Nephron progenitor cell (in vitro differentiated cells): ENCODE measurements at regions not wholly inside any gene's neighbourhood (a gene's known extent, or its start where the extent isn't known, plus 50 kb on each side); places are given as distances from the start of the nearest gene placed in this dataset.

Experiments
- DNase-seq: peaks from one replicate; pipeline ENCODE4 v3.0.0; 2021
- H3K27ac Mint-ChIP-seq: 2 replicates; pipeline ENCODE4 v1.8.0; 2021; ENCODE audit warnings: mild to moderate bottlenecking, moderate library complexity, mixed read lengths
- H3K27me3 Mint-ChIP-seq: 2 replicates; pipeline ENCODE4 v1.8.0; 2021; ENCODE audit warnings: mild to moderate bottlenecking, low read depth, mixed read lengths; ENCODE audit not compliant: poor library complexity
- H3K36me3 Mint-ChIP-seq: 2 replicates; pipeline ENCODE4 v1.8.0; 2021; ENCODE audit warnings: low read depth, mixed read lengths
- H3K4me1 Mint-ChIP-seq: 2 replicates; pipeline ENCODE4 v1.8.0; 2021; ENCODE audit warnings: mixed read lengths
- H3K4me3 Mint-ChIP-seq: 2 replicates; pipeline ENCODE4 v1.8.0; 2021; ENCODE audit warnings: mild to moderate bottlenecking, moderate library complexity, mixed read lengths
- H3K9me3 Mint-ChIP-seq: 2 replicates; pipeline ENCODE4 v1.8.0; 2021; ENCODE audit warnings: mild to moderate bottlenecking, moderate library complexity, mixed read lengths
- TF ChIP-seq, protein P1 (sequence below): fragments of 200-600 bp; sonication (generic); IDR thresholded peaks from 2 replicates; pipeline ENCODE4 v1.5.0; 2021; ENCODE audit warnings: antibody characterized with exemption

DNA sequence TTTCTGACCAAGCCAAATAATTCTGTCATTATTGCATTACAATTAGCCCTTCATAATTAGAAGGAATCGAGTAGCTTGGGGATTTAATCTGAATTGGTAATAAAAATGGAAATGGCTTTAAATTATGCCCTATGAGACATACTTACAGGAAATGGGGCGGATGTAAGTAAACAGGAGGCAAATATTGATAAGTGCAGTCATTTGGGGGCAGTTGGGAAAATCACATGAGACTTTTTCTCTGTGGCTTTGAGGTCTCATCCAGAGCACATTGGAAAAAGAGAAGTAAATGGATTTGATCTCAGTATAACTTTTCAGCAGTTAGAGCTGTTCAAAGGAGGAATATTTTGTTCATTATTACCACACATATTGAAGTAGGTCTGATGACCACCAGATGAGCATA is 307.8 kb upstream of the POM121L12 start:
- no peaks in the 10 kb centered on the region for H3K27me3 Mint-ChIP-seq
- H3K4me1 Mint-ChIP-seq = no peaks in the 10 kb centered on the region
- H3K27ac Mint-ChIP-seq = no peak overlapping the region
- TF ChIP-seq, protein P1, sequence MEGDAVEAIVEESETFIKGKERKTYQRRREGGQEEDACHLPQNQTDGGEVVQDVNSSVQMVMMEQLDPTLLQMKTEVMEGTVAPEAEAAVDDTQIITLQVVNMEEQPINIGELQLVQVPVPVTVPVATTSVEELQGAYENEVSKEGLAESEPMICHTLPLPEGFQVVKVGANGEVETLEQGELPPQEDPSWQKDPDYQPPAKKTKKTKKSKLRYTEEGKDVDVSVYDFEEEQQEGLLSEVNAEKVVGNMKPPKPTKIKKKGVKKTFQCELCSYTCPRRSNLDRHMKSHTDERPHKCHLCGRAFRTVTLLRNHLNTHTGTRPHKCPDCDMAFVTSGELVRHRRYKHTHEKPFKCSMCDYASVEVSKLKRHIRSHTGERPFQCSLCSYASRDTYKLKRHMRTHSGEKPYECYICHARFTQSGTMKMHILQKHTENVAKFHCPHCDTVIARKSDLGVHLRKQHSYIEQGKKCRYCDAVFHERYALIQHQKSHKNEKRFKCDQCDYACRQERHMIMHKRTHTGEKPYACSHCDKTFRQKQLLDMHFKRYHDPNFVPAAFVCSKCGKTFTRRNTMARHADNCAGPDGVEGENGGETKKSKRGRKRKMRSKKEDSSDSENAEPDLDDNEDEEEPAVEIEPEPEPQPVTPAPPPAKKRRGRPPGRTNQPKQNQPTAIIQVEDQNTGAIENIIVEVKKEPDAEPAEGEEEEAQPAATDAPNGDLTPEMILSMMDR = no peak
- H3K36me3 Mint-ChIP-seq = no peaks in the 10 kb centered on the region
- H3K9me3 Mint-ChIP-seq = no peaks in the 10 kb centered on the region
- DNase-seq = no peak
- no peak overlapping the region for H3K4me3 Mint-ChIP-seq

DNA sequence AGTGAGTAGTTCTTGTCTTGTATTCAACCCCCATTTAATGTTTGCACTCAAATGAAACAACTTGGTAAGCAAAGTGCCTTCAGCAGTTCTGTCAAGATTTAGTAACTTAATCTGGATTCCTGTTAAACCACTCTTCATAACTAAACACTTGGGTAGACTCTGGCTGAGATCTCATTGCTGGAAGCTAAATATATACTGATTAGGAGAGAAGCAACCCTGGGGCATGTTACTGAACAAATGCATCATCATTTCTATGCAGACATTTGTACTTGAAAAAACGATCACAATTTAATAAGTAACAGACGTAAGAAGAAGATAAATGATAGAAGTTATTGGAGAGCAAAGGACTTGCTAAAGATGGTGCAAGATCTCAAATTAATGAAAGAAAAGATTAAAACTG is 308.4 kb upstream of the POM121L12 start:
- no peaks in the 10 kb centered on the region for H3K4me1 Mint-ChIP-seq
- TF ChIP-seq, protein P1 = no peak
- DNase-seq = no peak
- H3K9me3 Mint-ChIP-seq = no peaks in the 10 kb centered on the region
- H3K27me3 Mint-ChIP-seq = no peaks in the 10 kb centered on the region
- no peaks in the 10 kb centered on the region for H3K36me3 Mint-ChIP-seq
- no peak overlapping the region for H3K4me3 Mint-ChIP-seq
- H3K27ac Mint-ChIP-seq = no peak overlapping the region

DNA sequence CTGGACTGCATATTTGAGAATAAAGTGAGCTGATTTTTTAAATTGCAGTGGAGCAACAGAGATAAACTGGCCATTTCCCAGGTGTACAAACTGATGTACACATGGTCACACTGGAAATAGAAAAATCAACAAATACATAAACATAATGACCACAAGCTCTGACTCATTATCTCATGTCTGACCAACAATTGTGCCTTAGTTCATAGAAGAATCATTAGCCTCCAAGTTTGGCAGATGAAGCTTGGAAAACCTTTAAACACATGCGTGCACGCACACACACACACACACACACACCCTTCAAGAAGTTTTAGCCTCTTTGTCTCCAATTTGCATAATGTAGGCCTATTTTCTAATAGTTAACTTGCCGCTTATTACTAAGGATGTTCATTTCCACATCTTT is 308.9 kb upstream of the POM121L12 start:
- Mint-ChIP-seq H3K4me1 (no peaks in the 10 kb centered on the region), H3K9me3 (no peaks in the 10 kb centered on the region), H3K4me3 (no peak overlapping the region), H3K27me3 (no peaks in the 10 kb centered on the region), H3K27ac (no peak overlapping the region), H3K36me3 (no peaks in the 10 kb centered on the region)
- DNase-seq = no peak
- TF ChIP-seq, protein P1 = no peak

DNA sequence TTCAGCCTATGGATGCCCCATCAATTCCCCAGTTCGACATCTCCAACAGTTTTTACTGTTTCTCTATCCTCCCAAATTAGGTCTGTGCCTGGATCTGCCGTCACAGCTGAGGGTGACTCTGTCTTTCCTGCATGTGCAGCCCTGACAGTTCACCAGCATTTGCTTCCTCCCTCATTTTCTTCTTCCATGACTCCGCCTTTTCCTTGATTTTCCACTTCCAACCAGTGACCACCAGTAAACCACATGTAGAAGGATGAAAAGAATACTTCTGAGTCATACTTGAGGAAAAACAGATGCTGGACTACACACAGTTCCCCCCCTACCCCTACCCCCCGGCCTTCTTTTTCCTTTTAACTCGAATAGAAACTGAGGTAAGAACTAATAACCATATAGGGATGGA is 311.8 kb upstream of the POM121L12 start:
- DNase-seq = no peak
- H3K27me3 Mint-ChIP-seq = no peaks in the 10 kb centered on the region
- TF ChIP-seq, protein P1 = no peak
- no peak overlapping the region for H3K4me3 Mint-ChIP-seq
- H3K36me3 Mint-ChIP-seq = no peaks in the 10 kb centered on the region
- H3K27ac Mint-ChIP-seq = no peak overlapping the region
- H3K9me3 Mint-ChIP-seq = no peaks in the 10 kb centered on the region
- no peaks in the 10 kb centered on the region for H3K4me1 Mint-ChIP-seq

DNA sequence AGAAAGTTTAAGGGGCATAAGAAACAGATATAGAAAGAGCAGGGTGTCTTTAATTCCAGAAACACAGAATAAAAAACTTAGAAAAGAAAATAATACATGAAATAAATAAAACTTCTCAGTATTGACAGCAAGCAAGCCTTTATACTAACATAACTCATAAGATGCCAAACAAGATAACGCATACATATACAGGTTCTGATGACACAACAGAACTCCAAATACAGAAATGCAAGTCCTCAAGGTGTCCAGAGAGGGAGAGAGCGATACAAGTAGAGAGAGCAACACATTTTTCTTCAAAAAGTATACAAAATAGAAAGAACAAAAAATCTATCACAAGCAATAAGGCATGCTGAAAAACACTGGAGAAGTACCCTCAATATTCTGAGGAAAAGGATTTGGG is 314.6 kb upstream of the POM121L12 start:
- no peak for DNase-seq

DNA sequence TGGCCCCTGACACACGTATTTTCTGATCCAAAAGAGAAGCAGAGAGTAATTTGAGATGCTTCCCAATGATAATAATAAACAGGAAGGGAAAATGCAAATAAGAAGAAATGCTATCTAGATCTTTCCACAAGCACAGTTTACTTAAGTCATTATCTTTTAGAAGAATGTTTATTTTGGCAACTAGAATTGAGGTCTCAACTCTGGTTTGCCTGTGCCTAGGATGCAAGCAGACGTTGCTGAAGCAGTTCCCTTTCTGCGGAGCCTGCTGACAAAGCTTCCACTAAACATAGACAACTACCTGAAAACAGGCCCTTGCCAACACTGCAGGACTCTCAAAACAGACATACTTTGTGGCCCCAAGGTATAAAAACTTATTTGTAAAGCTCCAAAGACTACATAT is 315.8 kb upstream of the POM121L12 start:
- no peak overlapping the region for H3K27ac Mint-ChIP-seq
- H3K36me3 Mint-ChIP-seq = no peaks in the 10 kb centered on the region
- no peaks in the 10 kb centered on the region for H3K4me1 Mint-ChIP-seq
- H3K9me3 Mint-ChIP-seq = no peaks in the 10 kb centered on the region
- H3K4me3 Mint-ChIP-seq = no peak overlapping the region
- no peaks in the 10 kb centered on the region for H3K27me3 Mint-ChIP-seq
- TF ChIP-seq, protein P1 = no peak
- DNase-seq = no peak

More for the DNA sequence above, 314.6 kb upstream of the POM121L12 start:
- H3K4me1 Mint-ChIP-seq = no peaks in the 10 kb centered on the region
- H3K9me3 Mint-ChIP-seq = no peaks in the 10 kb centered on the region
- no peaks in the 10 kb centered on the region for H3K27me3 Mint-ChIP-seq
- H3K36me3 Mint-ChIP-seq = no peaks in the 10 kb centered on the region
- TF ChIP-seq, protein P1 = no peak
- no peak overlapping the region for H3K27ac Mint-ChIP-seq
- H3K4me3 Mint-ChIP-seq = no peak overlapping the region
